Loucy (cell line): ENCODE measurements at regions not wholly inside any gene's neighbourhood (a gene's known extent, or its start where the extent isn't known, plus 50 kb on each side); places are given as distances from the start of the nearest gene placed in this dataset.

ENCODE experiments used
- H2AFZ ChIP-seq: fragments of 200-600 bp; sonication (generic); 2 replicates; pipeline ENCODE4 v1.6.0; 2016; ENCODE audit warnings: antibody characterized with exemption, mild to moderate bottlenecking, low read length, moderate library complexity
- H3F3A ChIP-seq: fragments of 200-600 bp; 2 replicates; pipeline ENCODE4 v1.6.0; 2016; ENCODE audit warnings: antibody characterized with exemption, low read depth, mild to moderate bottlenecking
- H3K27me3 ChIP-seq: fragments of 200-600 bp; sonication (generic); 2 replicates; pipeline ENCODE4 v1.6.1; 2014; ENCODE audit warnings: low read length, mild to moderate bottlenecking; ENCODE audit not compliant: insufficient read depth, poor library complexity, severe bottlenecking
- H3K36me3 ChIP-seq: fragments of 200-600 bp; sonication (generic); 2 replicates; pipeline ENCODE4 v1.6.1; 2016; ENCODE audit warnings: low read length; ENCODE audit not compliant: insufficient read depth
- H3K4me1 ChIP-seq: fragments of 200-600 bp; sonication (generic); 2 replicates; pipeline ENCODE4 v1.5.1; 2014; ENCODE audit warnings: low read length, mild to moderate bottlenecking; ENCODE audit not compliant: insufficient read depth, poor library complexity, severe bottlenecking
- H3K4me2 ChIP-seq: fragments of 200-600 bp; sonication (generic); 2 replicates; pipeline ENCODE4 v1.6.0; 2014; ENCODE audit warnings: antibody characterized with exemption, low read length, low read depth, mild to moderate bottlenecking; ENCODE audit not compliant: poor library complexity, severe bottlenecking
- H3K4me3 ChIP-seq: fragments of 200-600 bp; sonication (generic); 2 replicates; pipeline ENCODE4 v1.5.1; 2014; ENCODE audit warnings: low read length, mild to moderate bottlenecking, mixed read lengths; ENCODE audit not compliant: poor library complexity, severe bottlenecking
- H3K79me2 ChIP-seq: fragments of 200-600 bp; sonication (generic); 2 replicates; pipeline ENCODE4 v1.6.1; 2014; ENCODE audit warnings: low read length; ENCODE audit not compliant: insufficient read depth
- H3K9ac ChIP-seq: fragments of 200-600 bp; sonication (generic); 2 replicates; pipeline ENCODE4 v1.6.0; 2014; ENCODE audit warnings: mild to moderate bottlenecking, low read depth, low read length, moderate library complexity; ENCODE audit not compliant: poor library complexity, severe bottlenecking
- H3K9me2 ChIP-seq: fragments of 200-600 bp; sonication (generic); replicated peaks from 2 replicates; pipeline ENCODE4 v1.6.1; 2016; ENCODE audit warnings: low read depth, low read length, mixed read lengths
- H3K9me3 ChIP-seq: fragments of 200-600 bp; sonication (generic); 2 replicates; pipeline ENCODE4 v1.6.1; 2014; ENCODE audit warnings: mild to moderate bottlenecking, antibody characterized with exemption, low read length, low read depth; ENCODE audit not compliant: insufficient read depth
- H4K20me1 ChIP-seq: fragments of 200-600 bp; sonication (generic); 2 replicates; pipeline ENCODE4 v1.6.0; 2014; ENCODE audit warnings: antibody characterized with exemption, low read length, mild to moderate bottlenecking; ENCODE audit not compliant: insufficient read depth, poor library complexity, severe bottlenecking
- CTCF ChIP-seq: fragments of 200-600 bp; sonication (generic); conservative IDR thresholded peaks from 2 replicates; pipeline ENCODE4 v1.5.1; 2014; ENCODE audit warnings: mild to moderate bottlenecking, antibody characterized with exemption, low read length
- EZH2phosphoT487 ChIP-seq: fragments of 200-600 bp; IDR thresholded peaks from 2 replicates; pipeline ENCODE4 v1.6.1; 2018; ENCODE audit warnings: antibody characterized with exemption, mild to moderate bottlenecking, moderate library complexity, borderline replicate concordance

- Histone ChIP-seq H3K4me2 (no peak overlapping the region), H4K20me1 (no peaks in the 10 kb centered on the region), H3K27me3 (no peaks in the 10 kb centered on the region), H3K9ac (no peak overlapping the region), H3K9me2 (no peaks in the 10 kb centered on the region), H3K36me3 (no peaks in the 10 kb centered on the region), H3K9me3 (no peaks in the 10 kb centered on the region), H3K4me1 (no peaks in the 10 kb centered on the region), H2AFZ (no peak overlapping the region), H3F3A (no peaks in the 10 kb centered on the region), H3K79me2 (no peaks in the 10 kb centered on the region), H3K4me3 (no peak overlapping the region)
- TF ChIP-seq EZH2phosphoT487, result no peak
- no peak for TF ChIP-seq CTCF
These were observed 129.0 kb upstream of the C1orf21 start for GRCh38 chr1:184257873-184258272.

GRCh38 chr1:184258525-184258924 lies 128.3 kb upstream of the C1orf21 start:
- H4K20me1 ChIP-seq, result no peaks in the 10 kb centered on the region
- no peak overlapping the region for H3K4me2 ChIP-seq
- H3F3A ChIP-seq, result no peaks in the 10 kb centered on the region
- H3K4me1 ChIP-seq, result no peaks in the 10 kb centered on the region
- no peaks in the 10 kb centered on the region for H3K9me3 ChIP-seq
- H3K36me3 ChIP-seq, result no peaks in the 10 kb centered on the region
- H3K27me3 ChIP-seq, result no peaks in the 10 kb centered on the region
- TF ChIP-seq EZH2phosphoT487 (no peak), CTCF (no peak)
- H2AFZ ChIP-seq, result no peak overlapping the region
- no peak overlapping the region for H3K9ac ChIP-seq
- no peaks in the 10 kb centered on the region for H3K9me2 ChIP-seq
- no peaks in the 10 kb centered on the region for H3K79me2 ChIP-seq
- H3K4me3 ChIP-seq, result no peak overlapping the region

- H3F3A ChIP-seq, result no peaks in the 10 kb centered on the region
- H3K27me3 ChIP-seq, result no peaks in the 10 kb centered on the region
- H3K36me3 ChIP-seq, result no peaks in the 10 kb centered on the region
- no peak overlapping the region for H3K4me2 ChIP-seq
- no peak overlapping the region for H3K9ac ChIP-seq
- H2AFZ ChIP-seq, result no peak overlapping the region
- no peaks in the 10 kb centered on the region for H3K9me2 ChIP-seq
- no peaks in the 10 kb centered on the region for H3K79me2 ChIP-seq
- H3K4me1 ChIP-seq, result no peaks in the 10 kb centered on the region
- H4K20me1 ChIP-seq, result no peaks in the 10 kb centered on the region
- no peak overlapping the region for H3K4me3 ChIP-seq
- no peaks in the 10 kb centered on the region for H3K9me3 ChIP-seq
- TF ChIP-seq CTCF (no peak), EZH2phosphoT487 (no peak)
These were observed 126.4 kb upstream of the C1orf21 start for GRCh38 chr1:184260382-184260781.
